ENCODE measurements at regions not wholly inside any gene's neighbourhood (a gene's known extent, or its start where the extent isn't known, plus 50 kb on each side); places are given as distances from the start of the nearest gene placed in this dataset.
"Not testable (repeated sequence)": the region's sequence is repeated elsewhere in the genome, so short reads cannot be mapped to it uniquely, and the experiment has no call there.

DNA sequence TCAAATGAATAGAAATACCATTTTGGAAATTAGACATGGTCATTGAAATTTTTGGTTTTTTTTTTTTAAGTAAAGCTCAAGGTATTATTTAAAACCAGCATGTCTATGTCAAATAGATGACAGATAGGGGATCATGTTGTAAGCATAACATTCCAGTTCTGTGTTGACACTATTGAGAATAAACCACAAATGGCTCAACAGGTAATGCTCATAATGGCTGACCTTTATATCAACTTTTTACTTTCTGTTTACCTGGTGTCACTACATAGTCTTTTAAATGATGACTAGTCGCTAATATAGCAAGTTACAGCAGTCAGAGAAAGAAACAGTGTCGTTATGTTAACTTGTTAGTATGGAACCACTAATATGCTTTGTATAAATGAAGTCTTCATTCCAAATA is 616.0 kb downstream of the GATA3 start:
- no peak for DNase-seq

DNA sequence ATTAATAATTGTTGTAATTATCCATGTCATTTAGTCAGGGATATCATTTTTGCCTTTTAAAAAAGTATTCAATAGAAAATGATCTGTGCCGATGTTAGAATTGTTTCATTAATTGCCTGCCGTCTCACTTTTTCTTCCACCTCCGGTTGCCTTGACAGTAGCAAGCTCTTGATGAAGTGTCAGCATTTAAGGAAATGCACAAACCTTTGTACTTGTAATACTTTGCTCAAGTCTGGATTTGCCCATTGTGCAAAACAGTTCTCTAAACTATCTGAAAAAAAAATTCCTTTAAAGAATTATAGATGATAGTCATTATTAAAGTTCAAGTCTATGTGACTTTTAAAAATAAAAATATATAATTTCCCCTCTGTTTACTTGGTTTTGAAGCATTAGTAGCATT is 619.7 kb downstream of the GATA3 start:
- DNase-seq: no peak

DNA sequence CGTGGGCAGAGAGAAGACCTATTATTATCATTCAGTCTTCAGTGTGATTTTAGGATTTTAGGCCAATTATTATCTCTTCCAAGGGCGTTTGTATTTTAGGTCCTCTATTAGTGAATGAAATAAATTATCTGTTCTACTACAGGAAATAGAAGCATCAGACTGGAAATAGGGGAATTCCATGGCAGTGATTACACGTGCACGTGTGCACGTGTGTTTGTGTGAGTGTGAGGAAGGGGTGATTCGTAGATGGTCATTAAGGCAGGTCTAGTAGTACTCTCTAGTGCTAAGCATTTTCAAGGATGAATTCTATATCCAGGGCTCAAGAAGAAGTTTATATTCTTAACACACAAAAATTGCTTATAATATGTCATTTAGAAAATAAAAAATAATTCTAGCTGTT is 623.2 kb downstream of the GATA3 start:
- DNase-seq: no peak

DNA sequence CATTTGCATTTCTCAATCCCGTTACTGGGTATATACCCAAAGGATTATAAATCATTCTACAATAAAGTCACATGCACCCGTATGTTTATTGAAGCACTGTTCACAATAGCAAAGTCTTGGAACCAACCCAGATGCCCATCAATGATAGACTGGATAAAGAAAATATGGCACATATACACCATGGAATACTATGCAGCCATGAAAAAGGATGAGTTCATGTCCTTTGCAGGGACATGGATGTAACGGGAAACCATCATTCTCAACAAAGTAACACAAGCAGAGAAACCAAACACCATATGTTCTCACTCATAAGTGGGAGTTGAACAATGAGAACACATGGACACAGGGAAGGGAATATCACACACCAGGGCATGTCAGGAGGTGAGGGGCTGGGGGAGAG is 630.4 kb downstream of the GATA3 start:
- not testable (repeated sequence) for DNase-seq

DNA sequence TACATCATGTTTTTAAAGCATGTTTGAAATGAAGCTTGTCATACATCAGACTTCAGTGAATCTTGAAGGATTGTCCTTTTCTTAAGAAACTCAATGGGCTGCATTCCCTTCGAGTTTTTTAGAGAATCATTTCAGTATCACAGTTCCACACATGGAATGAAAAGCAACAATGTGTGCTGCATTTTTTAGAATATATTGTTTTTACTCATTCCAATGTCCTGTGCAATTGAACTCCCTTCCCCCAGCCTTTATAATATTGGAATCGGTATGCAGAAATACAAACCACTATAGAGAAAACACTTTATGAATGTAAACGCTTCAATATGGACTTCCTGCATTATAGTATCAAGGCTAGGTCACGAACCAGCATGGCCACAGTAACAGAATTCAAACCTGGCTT is 634.4 kb downstream of the GATA3 start:
- DNase-seq: no peak

DNA sequence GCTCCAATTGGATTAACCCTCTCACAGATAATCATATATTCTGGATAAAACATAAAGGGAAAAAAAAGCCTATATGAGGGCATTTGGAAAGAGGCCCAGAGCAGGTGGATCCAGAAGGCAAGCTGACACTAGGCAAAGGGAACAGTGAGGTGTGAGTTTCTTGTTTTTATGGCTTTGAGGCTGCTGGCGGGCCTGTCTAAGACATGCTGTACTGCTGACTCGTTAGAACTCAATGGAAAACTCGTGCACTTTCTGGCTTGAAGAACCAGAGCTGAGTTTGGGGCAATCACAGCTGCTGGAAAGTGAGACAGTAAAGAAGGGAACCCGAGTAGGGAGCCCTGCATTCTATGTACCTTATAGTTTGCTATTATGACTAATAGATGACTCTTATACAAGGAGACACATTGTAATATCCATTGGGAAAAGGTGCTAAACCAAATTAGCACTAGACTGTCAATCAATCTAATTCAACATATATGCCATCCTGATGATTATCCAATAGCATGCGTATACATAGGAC is 637.1 kb downstream of the GATA3 start:
- DNase-seq: no peak

DNA sequence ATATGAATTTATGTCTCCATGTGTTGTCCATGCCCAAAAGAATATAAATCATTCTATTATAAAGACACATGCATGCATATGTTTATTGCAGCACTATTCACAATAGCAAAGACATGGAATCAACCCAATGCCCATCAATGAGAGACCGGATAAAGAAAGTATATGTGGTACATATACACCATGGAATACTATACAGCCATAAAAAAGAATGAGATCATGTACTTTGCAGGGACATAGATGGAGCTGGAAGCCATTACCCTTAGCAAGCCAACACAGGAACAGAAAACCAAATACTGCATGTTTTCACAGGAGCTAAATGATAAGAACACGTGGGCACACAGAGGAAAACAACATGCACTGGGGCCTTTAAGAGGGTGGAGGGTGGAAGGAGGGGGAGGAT is 639.1 kb downstream of the GATA3 start:
- DNase-seq: not testable (repeated sequence)

DNA sequence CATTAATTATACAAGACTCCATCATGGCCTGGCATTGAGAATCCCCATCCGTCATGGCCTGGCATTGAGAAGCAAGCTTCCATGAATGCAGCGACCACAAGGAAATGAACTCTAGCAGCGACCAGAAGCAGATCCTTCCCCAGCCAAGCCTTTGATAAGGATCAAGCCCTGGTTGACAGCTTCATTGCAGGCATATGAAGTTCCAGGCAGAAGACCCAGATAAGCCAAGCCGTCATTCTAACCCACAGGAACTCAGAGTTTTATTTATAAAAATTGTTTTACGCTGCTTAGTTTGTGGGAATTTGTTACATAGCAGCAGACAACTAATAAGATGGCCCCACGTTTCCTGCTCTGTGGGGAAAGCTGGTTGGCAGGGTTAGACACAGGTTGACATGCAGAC is 642.3 kb downstream of the GATA3 start:
- DNase-seq: no peak

DNA sequence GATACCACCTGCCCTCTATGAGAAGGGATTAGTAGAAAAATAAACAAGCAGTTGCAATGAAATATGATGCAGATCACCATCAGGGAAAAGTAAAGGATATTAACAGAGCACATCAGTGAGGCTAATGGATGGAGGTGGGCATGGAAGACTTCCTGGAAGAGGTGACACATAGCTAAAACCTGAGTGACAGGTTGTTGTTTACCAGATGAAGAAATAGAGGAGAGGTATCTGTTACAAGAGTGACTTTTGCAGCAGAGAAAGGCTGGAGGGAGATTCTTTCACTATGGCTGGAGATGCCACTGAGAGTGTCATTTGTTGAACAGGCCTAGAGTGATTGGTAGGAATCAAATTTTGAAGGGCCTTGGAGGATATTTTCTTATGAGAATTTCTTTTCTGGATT is 646.2 kb downstream of the GATA3 start:
- DNase-seq: no peak

DNA sequence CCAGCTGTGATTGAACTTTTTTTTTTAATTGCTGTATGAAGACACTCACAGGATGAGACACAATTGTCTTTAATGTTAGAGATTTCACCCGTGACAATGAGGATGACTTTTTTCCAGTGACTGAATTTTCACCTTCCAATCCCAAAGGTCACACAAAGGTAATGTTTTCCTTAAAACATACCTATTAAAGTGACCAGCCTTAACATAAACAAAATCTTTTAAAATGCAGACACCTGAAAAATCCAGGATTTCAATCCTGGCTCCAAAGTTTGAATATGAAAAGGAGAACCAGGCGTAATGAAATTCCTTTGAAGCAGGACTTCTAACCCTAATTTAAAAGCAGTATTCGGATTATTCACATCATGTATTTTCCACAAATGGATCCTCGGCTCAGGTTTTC is 647.7 kb downstream of the GATA3 start:
- no peak for DNase-seq

DNA sequence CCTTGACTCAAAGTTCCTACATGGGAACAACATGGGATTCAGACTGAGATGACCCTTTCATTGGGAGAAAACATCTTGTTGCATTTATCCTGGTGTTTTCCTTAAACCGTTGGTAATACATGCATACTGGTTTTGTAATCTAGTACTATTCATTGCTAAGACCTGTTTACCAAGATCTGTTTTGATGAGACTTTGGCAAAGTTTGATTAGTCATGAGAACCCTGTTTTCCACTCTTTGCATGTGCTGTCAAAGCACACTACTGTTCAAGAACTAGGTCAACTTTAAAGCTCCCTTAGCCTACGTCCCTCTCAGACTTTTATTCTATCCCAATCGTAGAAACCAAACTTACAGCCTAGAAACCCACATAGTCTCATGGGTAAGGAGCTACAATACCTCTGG is 650.9 kb downstream of the GATA3 start:
- no peak for DNase-seq

DNA sequence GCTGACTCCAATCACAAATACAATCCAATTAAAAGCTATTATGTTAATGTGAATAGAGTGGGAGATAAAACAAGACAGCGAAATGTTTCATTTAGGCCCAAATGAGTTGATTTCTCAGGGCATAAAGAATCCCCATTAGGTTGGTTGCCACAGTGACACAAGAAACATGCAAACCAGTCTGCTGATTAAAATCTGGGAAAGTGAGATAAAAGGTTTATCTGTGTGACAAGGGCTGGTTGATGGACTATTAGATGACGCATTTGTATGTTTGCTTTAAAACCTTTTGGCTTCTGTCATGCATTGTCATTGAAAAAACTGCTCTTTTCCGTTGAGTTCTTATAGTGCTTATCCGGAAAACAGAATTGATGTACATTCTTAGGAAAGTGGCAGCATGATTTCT is 658.2 kb downstream of the GATA3 start:
- DNase-seq: no peak

DNA sequence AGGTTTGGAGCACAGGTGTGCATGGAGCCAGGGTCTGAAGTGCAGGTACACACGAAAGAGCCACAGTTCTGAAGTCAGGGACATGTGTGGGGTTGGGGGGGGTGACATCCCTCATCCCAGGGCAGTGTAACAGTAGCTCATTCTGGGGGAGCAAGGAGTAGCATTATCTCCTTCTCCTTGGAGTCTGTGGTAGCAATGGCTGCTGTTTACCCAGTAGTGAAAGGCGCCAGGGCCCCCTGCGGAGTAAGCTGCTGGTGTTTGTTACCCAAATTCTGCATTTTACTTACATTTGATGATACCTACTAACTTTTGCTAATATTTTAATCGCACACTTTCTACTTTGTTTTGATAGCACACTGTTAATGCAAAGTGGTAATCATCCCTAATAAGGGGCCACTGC is 665.5 kb downstream of the GATA3 start:
- no peak for DNase-seq

DNA sequence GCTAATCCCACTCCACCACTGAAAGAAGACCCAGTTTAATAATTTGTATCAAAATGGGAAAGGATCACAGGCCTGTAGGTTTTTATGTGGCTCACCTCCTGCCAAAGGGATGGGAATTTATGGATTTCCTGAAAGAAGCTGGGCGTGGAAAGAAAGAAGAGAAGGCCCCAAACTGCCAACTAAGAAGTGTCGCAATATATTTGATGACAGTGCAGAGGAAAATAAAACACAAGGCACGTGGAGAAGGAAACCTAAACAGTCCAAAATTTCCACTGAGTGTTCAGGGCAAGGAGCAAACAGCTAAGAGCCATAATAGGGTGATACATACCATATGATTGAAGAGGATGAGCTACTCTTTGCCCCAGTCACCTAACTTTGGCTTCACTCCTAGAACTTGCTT is 667.2 kb downstream of the GATA3 start:
- no peak for DNase-seq

DNA sequence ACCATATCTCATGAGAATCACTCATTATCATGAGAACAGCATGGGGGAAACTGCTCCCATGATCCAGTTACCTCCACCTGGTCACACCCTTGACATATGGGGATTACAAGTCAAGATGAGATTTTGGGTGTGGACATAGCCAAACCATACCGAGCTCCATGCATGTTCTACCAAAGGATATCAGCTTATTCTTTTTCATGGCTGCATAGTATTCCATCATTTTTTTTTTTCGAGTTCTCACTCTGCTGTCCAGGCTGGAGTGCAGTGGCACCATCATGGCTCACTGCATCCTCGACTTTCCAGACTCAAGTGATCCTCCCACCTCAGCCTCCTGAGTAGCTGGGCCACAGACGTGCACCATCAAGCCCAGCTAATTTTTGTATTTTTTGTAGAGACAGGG is 668.3 kb downstream of the GATA3 start:
- no peak for DNase-seq

DNA sequence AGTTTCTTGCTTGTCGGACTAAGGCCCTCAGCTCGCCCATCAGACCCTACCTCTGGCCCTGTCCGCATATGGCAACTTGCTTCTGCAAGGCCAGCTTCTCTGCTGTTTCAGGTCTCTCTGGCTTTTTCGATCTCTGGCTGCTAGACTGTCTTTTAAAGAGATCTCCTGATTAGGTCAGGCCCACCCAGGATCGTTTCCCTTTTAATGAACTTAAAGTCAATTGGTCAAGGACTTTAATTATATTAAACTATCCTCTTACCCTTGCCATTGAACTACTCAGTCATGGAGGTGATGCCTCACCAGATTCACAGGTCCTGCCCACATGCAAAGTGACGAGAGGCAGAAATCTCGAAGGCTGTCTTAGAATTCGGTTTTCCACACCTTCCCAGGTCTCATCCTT is 670.9 kb downstream of the GATA3 start:
- DNase-seq: no peak

DNA sequence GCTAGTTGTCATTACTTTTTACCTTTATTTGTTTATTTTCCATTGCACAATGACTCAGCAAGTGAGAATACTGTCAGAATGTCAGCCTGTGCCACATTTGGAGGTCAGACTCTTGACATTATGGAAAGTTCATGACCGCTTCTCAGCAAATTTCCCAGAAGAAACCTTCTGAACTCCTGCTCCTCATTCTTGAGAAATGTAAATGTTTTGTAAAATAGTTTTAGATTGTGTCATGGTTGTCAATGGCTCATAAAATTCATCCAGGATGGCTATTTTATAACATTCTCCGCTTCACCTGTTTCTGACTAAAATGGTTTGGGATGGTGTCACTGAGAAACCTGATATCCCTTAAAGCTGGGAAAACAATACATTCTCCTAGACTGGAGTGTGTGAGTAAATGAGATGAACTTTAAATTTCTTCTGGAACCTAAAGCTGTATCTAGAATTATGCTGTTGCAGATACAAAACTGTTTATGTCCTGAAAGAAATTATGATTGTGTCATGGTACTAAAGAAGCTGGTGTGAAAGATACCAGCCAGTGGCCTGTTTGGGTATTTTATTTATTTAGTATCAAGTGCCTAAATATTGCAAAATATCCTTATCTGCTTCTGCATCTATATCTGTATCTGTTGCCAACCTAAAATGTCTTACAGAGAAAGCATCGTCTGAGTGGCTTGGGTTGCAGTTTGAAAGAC is 671.7 kb downstream of the GATA3 start:
- no peak for DNase-seq

DNA sequence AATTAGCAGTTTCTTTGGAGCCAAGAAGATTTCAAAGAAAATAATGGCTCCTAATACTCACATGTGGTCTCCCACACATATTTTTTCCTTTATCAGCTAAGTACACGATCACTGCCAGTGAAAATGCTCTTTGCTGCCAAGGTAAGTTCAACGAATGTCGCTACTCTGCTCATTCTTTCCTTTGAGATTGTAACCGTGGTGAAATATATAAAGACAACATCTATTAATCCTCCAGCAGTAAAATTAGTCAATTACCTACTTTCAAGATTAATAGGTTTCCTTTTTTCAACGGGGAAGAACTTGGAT is 672.2 kb downstream of the GATA3 start:
- DNase-seq: no peak

DNA sequence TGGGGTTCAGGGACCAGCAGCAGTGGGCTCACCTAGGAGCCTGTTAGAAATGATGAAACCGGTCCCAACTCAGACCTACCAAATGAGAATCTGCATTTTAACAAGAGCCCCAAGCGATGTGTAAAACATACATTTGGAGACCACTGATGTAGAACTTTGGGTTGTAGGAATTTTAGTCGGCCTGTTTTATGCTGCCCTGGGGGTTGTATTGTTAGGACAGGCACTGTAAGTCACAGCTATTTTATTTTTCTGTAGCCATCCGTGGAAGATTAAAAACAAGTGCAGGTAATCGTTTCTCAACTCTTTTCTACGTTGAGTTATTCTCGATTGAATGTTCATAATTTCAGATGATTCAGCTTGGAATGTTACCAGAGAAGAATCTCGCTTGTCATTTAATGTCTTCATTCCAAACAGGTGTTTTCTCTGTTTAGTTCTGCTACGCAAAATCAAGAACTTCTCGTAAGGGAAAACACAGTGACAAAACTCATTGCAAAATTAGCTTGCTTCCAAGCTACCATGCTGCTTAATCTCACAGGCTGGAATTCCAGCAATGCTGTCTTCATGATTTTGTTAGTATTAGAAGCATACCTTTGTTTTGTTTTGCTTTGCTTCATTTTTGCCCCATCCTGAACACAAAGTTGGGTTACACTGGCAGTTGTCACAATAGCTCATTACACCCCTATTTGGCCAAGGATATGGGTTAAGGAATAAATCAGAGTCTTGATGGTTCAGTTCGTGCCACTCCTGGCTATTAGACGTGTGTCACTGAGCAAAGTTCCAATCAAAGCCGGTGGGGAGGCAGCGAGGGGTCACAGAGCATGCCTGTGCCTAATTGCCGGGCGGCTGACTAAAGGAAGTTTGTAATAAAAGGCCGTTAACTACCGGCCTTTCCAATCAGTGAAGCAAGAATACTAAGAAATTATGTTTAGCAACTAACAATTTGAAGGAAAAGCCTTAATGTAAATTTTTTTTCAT is 676.9 kb downstream of the GATA3 start:
- DNase-seq: no peak

DNA sequence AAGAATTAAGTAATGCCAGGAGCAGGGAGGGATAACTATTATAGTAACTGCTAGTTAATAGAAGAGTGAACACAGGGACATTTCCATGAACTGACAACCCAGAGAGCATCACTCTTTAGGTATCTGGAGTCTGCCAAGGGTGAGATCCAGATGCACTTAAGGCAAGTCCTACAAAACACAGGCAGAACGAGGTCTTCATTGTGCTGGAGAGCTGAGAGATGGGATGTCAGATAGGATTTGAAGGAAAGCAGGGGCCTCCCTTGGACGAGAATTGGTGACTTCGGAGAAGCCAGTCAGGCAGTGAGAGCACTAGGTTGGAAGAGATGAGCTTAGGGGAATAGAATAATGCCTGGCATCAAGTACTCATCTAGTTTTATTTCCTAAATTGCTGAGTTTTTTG is 684.5 kb downstream of the GATA3 start:
- DNase-seq: no peak

DNA sequence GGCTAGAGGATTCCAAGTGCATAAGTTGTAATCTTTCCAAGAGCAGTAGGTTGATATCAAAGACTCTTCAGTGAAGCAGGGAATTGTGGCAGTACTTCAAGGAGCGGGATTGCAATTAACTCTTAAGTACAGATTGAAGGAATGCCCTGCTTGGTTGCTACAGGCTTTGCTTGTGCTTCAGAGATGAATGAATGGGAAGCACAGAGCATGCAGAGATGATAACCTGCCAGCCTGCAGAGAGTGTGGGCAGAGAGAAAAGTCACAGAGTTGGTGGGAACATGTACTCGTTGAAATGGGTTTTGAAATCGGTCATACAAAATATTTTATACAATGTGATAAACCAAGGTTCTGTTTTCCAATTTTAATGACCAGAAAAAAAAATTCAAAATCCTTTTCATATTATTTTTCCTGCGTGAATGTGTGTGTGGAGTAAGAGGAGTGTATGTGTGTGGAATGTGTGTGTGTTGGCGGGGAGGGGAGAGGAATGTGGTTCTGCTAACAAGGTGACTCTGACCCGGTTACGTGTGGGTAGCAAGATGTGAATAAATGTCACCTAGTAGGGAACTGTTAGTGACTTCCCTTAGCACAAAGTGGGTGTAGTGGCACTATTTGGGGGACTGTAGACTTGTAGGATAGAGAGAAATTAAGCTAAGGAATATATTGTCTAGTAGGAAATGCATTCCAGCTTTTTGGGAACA is 697.8 kb downstream of the GATA3 start:
- no peak for DNase-seq

DNA sequence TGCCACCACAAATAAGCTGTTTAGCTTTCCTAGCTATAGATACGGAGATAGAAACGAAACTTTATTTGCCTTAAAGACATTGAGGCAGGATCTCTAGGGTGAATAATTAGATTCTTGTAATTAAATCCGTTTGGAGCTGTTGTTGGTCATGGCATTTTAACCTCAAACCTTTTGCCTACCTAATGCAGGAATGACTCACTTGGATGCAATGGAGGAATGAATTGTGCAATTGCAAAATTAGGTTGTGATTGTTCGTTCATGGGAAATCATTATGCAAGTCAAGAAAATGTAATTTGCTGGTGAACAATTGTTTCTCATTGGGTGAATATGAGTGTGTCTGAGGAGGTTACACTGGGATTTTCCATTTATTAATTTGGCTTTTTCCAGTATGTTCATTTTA is 703.5 kb downstream of the GATA3 start:
- no peak for DNase-seq
